Activated T-helper 2 cell treated with anti-CD3 and anti-CD28 coated beads, Interferon-gamma antibody, Interleukin-2, Interleukin-4, amounts not matched to agents 10 μg/mL and 5 μg/mL and 100 μg/mL, durations not matched to agents 14 hours and 24 hours and 36 hours (primary cell): ENCODE measurements at regions not wholly inside any gene's neighbourhood (a gene's known extent, or its start where the extent isn't known, plus 50 kb on each side); places are given as distances from the start of the nearest gene placed in this dataset.

Experiments used
- DNase-seq: peaks from one replicate; pipeline ENCODE4 v3.0.0; 2021; ENCODE audit warnings: low spot score
- H3K27ac Mint-ChIP-seq: one replicate; pipeline ENCODE4 v1.8.0; 2021; ENCODE audit warnings: mixed read lengths
- H3K27me3 Mint-ChIP-seq: one replicate; pipeline ENCODE4 v1.8.0; 2021; ENCODE audit warnings: low read depth, mixed read lengths
- H3K36me3 Mint-ChIP-seq: one replicate; pipeline ENCODE4 v1.8.0; 2021; ENCODE audit warnings: low read depth, mixed read lengths
- H3K4me1 Mint-ChIP-seq: one replicate; pipeline ENCODE4 v1.8.0; 2021; ENCODE audit warnings: low read depth, mixed read lengths
- H3K4me3 Mint-ChIP-seq: one replicate; pipeline ENCODE4 v1.8.0; 2021; ENCODE audit warnings: low read depth, mild to moderate bottlenecking, moderate library complexity, mixed read lengths
- H3K9me3 Mint-ChIP-seq: one replicate; pipeline ENCODE4 v1.8.0; 2021; ENCODE audit warnings: mixed read lengths
- intact Hi-C: fragments of 100-400 bp; cut with micrococcal nuclease; formaldehyde crosslinking; loops from one replicate; pipeline ENCODE4 v1.15.1; 2023

GRCh38 chr10:84571146-84571545 is 242.8 kb downstream of the CCSER2 start:
- H3K27ac Mint-ChIP-seq: no peak overlapping the region
- no peak for DNase-seq
- no peaks in the 10 kb centered on the region for H3K4me1 Mint-ChIP-seq
- no peaks in the 10 kb centered on the region for H3K9me3 Mint-ChIP-seq
- peaks cover 5% of the 10 kb centered on the region for H3K27me3 Mint-ChIP-seq
- no peaks in the 10 kb centered on the region for H3K36me3 Mint-ChIP-seq
- intact Hi-C loops: no loop called here
- H3K4me3 Mint-ChIP-seq: no peak overlapping the region

- H3K4me3 Mint-ChIP-seq: no peak overlapping the region
- H3K27ac Mint-ChIP-seq: no peak overlapping the region
- no peaks in the 10 kb centered on the region for H3K36me3 Mint-ChIP-seq
- DNase-seq: no peak
- H3K9me3 Mint-ChIP-seq: no peaks in the 10 kb centered on the region
- no peaks in the 10 kb centered on the region for H3K4me1 Mint-ChIP-seq
- intact Hi-C loops: no loop called here
- H3K27me3 Mint-ChIP-seq: peaks cover 4% of the 10 kb centered on the region
These were observed 245.7 kb downstream of the CCSER2 start for GRCh38 chr10:84574102-84574501.

DNA sequence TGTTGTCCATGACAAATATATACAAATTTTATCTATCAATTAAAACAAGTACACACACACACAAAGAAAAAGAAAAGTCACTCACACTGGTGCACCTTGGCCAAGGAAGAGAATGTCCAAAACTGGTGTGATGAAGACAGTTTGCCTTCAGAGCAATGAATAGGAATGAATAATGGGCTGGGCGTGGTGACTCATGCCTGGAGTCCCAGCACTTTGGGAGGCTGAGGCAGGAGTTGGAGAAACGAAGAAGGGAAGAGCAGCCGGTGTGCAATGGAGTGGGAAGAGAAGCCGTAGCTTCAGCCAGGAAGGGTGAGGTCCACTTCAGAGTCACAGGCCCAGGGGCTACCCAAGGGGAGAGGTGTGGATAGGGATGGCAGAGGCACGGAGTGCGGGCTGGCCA is 253.6 kb downstream of the CCSER2 start:
- H3K4me1 Mint-ChIP-seq: no peaks in the 10 kb centered on the region

DNA sequence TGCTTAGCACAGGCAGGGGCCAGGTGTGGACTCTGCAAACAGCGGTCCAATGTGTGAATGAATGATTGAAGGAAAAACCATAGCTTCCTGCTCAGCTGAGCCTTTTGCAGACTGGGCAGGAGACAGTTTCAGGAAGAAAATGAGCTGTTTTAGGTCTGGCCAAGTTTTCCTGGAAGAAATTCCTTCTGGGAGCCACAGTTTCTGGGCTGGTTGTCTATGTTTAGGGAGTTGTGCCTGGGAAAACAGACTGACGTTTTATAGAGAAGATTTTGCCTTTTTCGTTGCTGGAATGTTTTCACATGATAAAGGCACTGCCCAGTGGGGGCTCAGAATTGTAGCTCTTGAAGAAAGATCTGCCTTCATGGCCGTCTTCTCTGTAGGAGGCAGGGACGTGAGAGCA is 255.1 kb downstream of the CCSER2 start:
- DNase-seq: no peak
- Mint-ChIP-seq H3K27ac (no peak overlapping the region), H3K4me3 (no peak overlapping the region), H3K9me3 (no peaks in the 10 kb centered on the region), H3K36me3 (no peaks in the 10 kb centered on the region), H3K27me3 (peaks cover 2% of the 10 kb centered on the region), H3K4me1 (no peaks in the 10 kb centered on the region)
- intact Hi-C loops: no loop called here

More for the DNA sequence above, 253.6 kb downstream of the CCSER2 start:
- H3K9me3 Mint-ChIP-seq: no peaks in the 10 kb centered on the region
- intact Hi-C loops: no loop called here
- no peaks in the 10 kb centered on the region for H3K36me3 Mint-ChIP-seq
- H3K4me3 Mint-ChIP-seq: no peak overlapping the region
- no peak for DNase-seq
- peaks cover 5% of the 10 kb centered on the region for H3K27me3 Mint-ChIP-seq
- H3K27ac Mint-ChIP-seq: no peak overlapping the region

DNA sequence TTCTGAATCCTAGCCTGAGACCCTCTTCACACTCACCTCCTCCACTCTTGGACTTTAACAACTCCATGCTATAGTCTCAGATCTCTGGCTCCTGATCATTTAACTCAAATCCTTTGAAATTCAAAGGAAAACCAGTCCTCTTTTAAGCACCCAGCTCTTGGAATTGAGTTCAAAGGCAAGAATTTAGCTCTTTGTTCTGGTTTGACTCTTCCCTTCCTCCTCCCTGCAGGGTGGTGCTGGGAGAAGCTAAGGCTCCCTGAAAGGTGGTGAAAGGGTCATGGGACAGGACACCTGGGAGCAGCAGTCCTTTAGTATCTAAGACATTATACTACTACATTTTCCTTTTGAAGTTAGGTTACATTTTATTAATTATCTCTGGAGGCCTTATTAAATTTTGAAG is 259.4 kb downstream of the CCSER2 start:
- Mint-ChIP-seq H3K27me3 (no peaks in the 10 kb centered on the region), H3K4me1 (no peaks in the 10 kb centered on the region), H3K9me3 (no peaks in the 10 kb centered on the region), H3K36me3 (no peaks in the 10 kb centered on the region), H3K4me3 (no peak overlapping the region), H3K27ac (no peak overlapping the region)
- intact Hi-C loops: no loop called here
- DNase-seq: no peak

DNA sequence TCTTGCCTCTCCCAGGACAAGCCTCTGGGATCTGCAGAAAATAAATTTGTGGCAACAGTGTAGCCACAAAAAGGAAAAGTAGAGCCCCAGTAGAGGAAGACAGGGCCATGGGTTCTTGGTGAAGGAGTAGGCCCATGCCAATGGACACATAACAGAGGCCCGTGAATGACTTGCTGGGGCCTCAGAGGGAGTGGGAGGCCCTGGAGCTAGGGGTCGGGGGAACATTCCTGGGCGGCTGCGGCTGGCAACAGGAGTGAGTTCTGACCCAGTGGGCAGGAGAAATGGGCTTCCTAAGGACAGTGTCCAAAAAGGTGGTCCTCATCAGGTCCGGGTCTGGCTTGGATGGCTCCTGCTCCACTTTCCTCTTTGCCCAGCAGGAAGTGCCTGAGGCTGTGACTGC is 260.0 kb downstream of the CCSER2 start:
- no peaks in the 10 kb centered on the region for H3K27me3 Mint-ChIP-seq
- intact Hi-C loops: no loop called here
- no peaks in the 10 kb centered on the region for H3K4me1 Mint-ChIP-seq
- H3K27ac Mint-ChIP-seq: no peak overlapping the region
- no peaks in the 10 kb centered on the region for H3K9me3 Mint-ChIP-seq
- H3K4me3 Mint-ChIP-seq: no peak overlapping the region
- no peak for DNase-seq
- no peaks in the 10 kb centered on the region for H3K36me3 Mint-ChIP-seq

GRCh38 chr10:84588971-84589370 is 260.6 kb downstream of the CCSER2 start:
- DNase-seq: no peak
- Mint-ChIP-seq H3K9me3 (no peaks in the 10 kb centered on the region), H3K4me3 (no peak overlapping the region), H3K4me1 (no peaks in the 10 kb centered on the region), H3K27me3 (no peaks in the 10 kb centered on the region), H3K36me3 (no peaks in the 10 kb centered on the region), H3K27ac (no peak overlapping the region)
- intact Hi-C loops: no loop called here

DNA sequence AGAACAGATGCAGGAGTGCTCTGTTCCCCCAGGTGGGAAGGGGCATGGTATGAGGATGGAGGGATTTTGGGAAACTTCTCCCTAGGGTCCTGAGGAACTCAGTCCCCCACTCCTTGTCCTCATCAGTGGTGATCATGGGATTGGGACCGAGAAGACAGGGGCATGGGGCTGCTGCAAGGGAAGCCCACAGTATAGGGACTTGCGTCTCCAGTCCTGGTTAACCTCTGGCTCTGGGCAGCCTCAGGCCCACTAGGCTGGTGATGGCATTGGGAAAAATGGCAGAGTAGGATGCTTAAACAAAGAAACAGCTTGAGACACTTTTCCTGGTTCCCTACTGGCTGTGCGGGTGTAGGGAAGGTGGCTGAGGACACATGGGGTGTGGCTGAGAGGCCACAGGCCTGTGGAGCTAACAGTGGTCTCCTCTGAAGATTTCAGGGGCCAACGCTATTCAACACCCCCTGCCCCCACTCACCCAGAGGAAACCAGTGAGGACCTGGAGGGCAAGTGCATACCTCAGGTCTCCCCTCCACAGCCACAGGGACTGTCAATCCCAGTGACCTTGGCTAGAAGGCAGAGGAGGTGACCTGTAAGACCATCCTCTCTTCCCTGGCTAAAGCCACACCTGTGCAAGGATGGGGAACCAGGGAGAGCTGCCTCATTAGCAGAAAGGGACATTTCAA is 261.3 kb downstream of the CCSER2 start:
- Mint-ChIP-seq H3K4me1 (no peaks in the 10 kb centered on the region), H3K27ac (no peak overlapping the region), H3K9me3 (no peaks in the 10 kb centered on the region), H3K27me3 (no peaks in the 10 kb centered on the region), H3K4me3 (no peak overlapping the region), H3K36me3 (no peaks in the 10 kb centered on the region)
- intact Hi-C loops: no loop called here
- no peak for DNase-seq

GRCh38 chr10:84590327-84591193 is 262.2 kb downstream of the CCSER2 start:
- no peaks in the 10 kb centered on the region for H3K27me3 Mint-ChIP-seq
- H3K4me3 Mint-ChIP-seq: no peak overlapping the region
- H3K4me1 Mint-ChIP-seq: no peaks in the 10 kb centered on the region
- intact Hi-C loops: no loop called here
- no peak overlapping the region for H3K27ac Mint-ChIP-seq
- H3K9me3 Mint-ChIP-seq: no peaks in the 10 kb centered on the region
- H3K36me3 Mint-ChIP-seq: no peaks in the 10 kb centered on the region
- no peak for DNase-seq

DNA sequence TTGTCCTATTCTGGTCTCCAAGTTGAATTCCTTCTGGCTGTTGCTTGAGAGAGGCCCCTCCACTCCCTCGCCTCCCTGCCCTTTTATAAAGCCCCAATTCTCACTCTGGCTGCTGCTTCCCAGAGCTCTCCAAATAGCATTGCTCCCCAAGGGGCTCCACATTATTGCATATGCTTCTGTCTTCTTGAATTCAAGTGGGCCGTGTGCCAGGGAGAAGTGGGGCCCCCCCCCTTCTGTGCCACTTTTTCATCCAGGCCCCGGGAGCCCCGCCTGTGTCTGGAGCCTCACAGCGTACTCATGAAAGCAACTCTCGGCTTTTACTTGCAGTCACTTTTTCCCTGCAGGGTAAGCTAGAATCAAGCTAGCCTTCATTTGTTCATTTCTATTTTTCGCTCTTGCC is 265.1 kb downstream of the CCSER2 start:
- H3K4me3 Mint-ChIP-seq: no peak overlapping the region
- H3K36me3 Mint-ChIP-seq: no peaks in the 10 kb centered on the region
- H3K9me3 Mint-ChIP-seq: no peaks in the 10 kb centered on the region
- no peaks in the 10 kb centered on the region for H3K4me1 Mint-ChIP-seq
- no peak overlapping the region for H3K27ac Mint-ChIP-seq
- no peak for DNase-seq
- H3K27me3 Mint-ChIP-seq: no peaks in the 10 kb centered on the region
- intact Hi-C loops: no loop called here

DNA sequence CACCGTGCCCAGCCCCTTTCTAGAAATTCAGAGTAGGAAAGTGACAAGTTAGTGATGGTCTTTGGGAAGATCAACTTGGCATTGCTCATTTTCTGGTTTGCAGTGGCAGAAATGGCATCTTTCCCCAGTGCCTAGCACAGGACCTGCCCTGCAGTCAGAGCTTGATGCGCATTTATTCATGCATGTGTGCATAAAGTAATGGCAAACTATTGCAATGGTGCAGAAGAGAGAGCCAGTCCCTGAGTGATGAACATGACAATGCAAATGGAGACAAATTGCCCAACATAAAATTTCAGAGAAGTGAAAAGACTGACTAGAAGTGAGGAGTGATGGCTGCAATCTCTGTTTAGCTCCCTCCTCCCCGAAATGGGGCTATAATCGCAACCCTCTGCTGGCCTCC is 268.2 kb downstream of the CCSER2 start:
- no peak overlapping the region for H3K4me3 Mint-ChIP-seq
- no peak for DNase-seq
- no peaks in the 10 kb centered on the region for H3K4me1 Mint-ChIP-seq
- H3K27me3 Mint-ChIP-seq: no peaks in the 10 kb centered on the region
- intact Hi-C loops: no loop called here
- no peaks in the 10 kb centered on the region for H3K36me3 Mint-ChIP-seq
- H3K27ac Mint-ChIP-seq: no peak overlapping the region
- H3K9me3 Mint-ChIP-seq: no peaks in the 10 kb centered on the region

- no peaks in the 10 kb centered on the region for H3K36me3 Mint-ChIP-seq
- H3K4me3 Mint-ChIP-seq: no peak overlapping the region
- intact Hi-C loops: no loop called here
- no peak for DNase-seq
- no peak overlapping the region for H3K27ac Mint-ChIP-seq
- no peaks in the 10 kb centered on the region for H3K9me3 Mint-ChIP-seq
- no peaks in the 10 kb centered on the region for H3K4me1 Mint-ChIP-seq
- no peaks in the 10 kb centered on the region for H3K27me3 Mint-ChIP-seq
These were observed 270.9 kb downstream of the CCSER2 start for GRCh38 chr10:84599254-84599653.

DNA sequence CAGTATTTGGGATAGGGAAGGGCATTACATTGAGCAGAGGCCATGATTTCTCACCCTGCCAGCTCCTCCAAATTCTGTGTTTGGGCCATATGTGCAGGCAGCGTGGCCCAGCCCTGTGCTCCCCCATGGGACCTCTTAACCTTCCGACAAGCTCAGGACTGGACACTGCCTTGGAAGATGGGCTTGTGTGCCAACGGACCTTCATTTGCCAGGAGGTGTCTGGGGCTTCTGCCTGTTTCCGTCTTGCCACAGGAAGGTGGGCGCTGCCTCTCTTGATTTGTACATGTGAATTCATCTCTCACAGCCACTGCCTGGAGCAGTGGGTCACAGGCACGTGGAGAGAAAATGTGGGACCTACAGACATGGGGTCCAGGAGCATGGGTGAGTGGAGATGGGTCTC is 272.6 kb downstream of the CCSER2 start:
- intact Hi-C loops: no loop called here
- Mint-ChIP-seq H3K36me3 (no peaks in the 10 kb centered on the region), H3K4me1 (no peaks in the 10 kb centered on the region), H3K9me3 (no peaks in the 10 kb centered on the region), H3K27ac (no peak overlapping the region), H3K4me3 (no peak overlapping the region), H3K27me3 (no peaks in the 10 kb centered on the region)
- DNase-seq: no peak
